Lung (tissue), 11 donors: ENCODE measurements at regions not wholly inside any gene's neighbourhood (a gene's known extent, or its start where the extent isn't known, plus 50 kb on each side); places are given as distances from the start of the nearest gene placed in this dataset.
"Not testable (repeated sequence)": the region's sequence is repeated elsewhere in the genome, so short reads cannot be mapped to it uniquely, and the experiment has no call there.

Experiments
- ATAC-seq: fragments of 200-7000 bp; cut with Tn5 transposase; one replicate; pipeline ENCODE4 v1.9.1; 2020; ENCODE audit warnings: moderate number of reproducible peaks; ENCODE audit not compliant: insufficient read depth, low FRiP score
- DNase-seq, 3 donors: peaks; one replicate each; pipeline ENCODE4 v3.0.0-alpha.2; 2013 to 2017
- H3K27ac ChIP-seq, 2 donors: one replicate each; pipeline ENCODE4 v1.5.1; 2013; ENCODE audit warnings: mild to moderate bottlenecking in 2 of 2, moderate library complexity in 2 of 2, control low read depth in 1 of 2, inconsistent platforms in 1 of 2, low read depth in 1 of 2, low read length in 1 of 2
- H3K27me3 ChIP-seq, 3 donors: one replicate each; pipeline ENCODE4 v1.5.1; 2013; ENCODE audit warnings: low read length in 2 of 3; ENCODE audit not compliant: control insufficient read depth in 3 of 3, insufficient read depth in 3 of 3
- H3K36me3 ChIP-seq, 4 donors: one replicate each; pipeline ENCODE4 v1.5.1; 2013; ENCODE audit warnings: low read length in 4 of 4, mild to moderate bottlenecking in 1 of 4, moderate library complexity in 1 of 4; ENCODE audit not compliant: control insufficient read depth in 4 of 4, insufficient read depth in 4 of 4
- H3K4me1 ChIP-seq, 5 donors: one replicate each; pipeline ENCODE4 v1.5.1; 2013; ENCODE audit warnings: low read length in 5 of 5, mild to moderate bottlenecking in 2 of 5, moderate library complexity in 1 of 5; ENCODE audit not compliant: control insufficient read depth in 5 of 5, insufficient read depth in 5 of 5
- H3K4me3 ChIP-seq: one replicate; pipeline ENCODE4 v1.5.1; 2013; ENCODE audit warnings: mild to moderate bottlenecking, control low read depth, moderate library complexity
- H3K9ac ChIP-seq, 2 donors: one replicate each; pipeline ENCODE4 v1.5.1; 2013; ENCODE audit warnings: low read length in 2 of 2, control low read depth in 1 of 2; ENCODE audit not compliant: insufficient read depth in 1 of 2
- H3K9me3 ChIP-seq, 4 donors: one replicate each; pipeline ENCODE4 v1.5.1; 2013; ENCODE audit warnings: low read length in 3 of 4, mild to moderate bottlenecking in 1 of 4, moderate library complexity in 1 of 4; ENCODE audit not compliant: control insufficient read depth in 4 of 4, insufficient read depth in 3 of 4
- WGBS, 2 donors: extraction: QIAGEN DNeasy Blood & Tissue Kit; methylation state at CpG; one replicate each; pipeline ENCODE4 v1.1.7; 2013; 5-methylcytosine and 5-hydroxymethylcytosine counted together
- TF ChIP-seq, protein P1 (sequence below): IDR thresholded peaks from 2 replicates; pipeline ENCODE4 v1.5.1; 2012; ENCODE audit warnings: mild to moderate bottlenecking; ENCODE audit errors: control extremely low read depth, extremely low read depth
- donor health status: control.
- donor health status: control.
- donor health status: Bipolar disorder and iron deficiency.
- donor health status: healthy.
- donor health status: DM: yes; HTN: yes; CAD: no.

DNA sequence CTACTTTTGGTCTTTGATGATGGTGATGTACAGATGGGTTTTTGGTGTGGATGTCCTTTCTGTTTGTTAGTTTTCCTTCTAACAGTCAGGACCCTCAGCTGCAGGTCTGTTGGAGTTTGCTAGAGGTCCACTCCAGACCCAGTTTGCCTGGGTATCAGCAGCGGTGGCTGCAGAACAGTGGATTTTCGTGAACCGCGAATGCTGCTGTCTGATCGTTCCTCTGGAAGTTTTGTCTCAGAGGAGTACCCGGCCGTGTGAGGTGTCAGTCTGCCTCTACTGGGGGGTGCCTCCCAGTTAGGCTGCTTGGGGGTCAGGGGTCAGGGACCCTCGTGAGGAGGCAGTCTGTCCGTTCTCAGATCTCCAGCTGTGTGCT lies 56.6 kb upstream of the TNFAIP8 start:
- H3K4me3 ChIP-seq, H3K36me3 ChIP-seq, ATAC-seq, H3K27me3 ChIP-seq, H3K9me3 ChIP-seq, DNase-seq, H3K9ac ChIP-seq, H3K27ac ChIP-seq: not testable (repeated sequence)
- 93% methylated on average over 3 to 9 of the region's 9 CpGs for WGBS, 2 donors
- H3K4me1 ChIP-seq = peaks cover 2 to 11% (median 10%) of the 10 kb centered on the region in 5 donors

DNA sequence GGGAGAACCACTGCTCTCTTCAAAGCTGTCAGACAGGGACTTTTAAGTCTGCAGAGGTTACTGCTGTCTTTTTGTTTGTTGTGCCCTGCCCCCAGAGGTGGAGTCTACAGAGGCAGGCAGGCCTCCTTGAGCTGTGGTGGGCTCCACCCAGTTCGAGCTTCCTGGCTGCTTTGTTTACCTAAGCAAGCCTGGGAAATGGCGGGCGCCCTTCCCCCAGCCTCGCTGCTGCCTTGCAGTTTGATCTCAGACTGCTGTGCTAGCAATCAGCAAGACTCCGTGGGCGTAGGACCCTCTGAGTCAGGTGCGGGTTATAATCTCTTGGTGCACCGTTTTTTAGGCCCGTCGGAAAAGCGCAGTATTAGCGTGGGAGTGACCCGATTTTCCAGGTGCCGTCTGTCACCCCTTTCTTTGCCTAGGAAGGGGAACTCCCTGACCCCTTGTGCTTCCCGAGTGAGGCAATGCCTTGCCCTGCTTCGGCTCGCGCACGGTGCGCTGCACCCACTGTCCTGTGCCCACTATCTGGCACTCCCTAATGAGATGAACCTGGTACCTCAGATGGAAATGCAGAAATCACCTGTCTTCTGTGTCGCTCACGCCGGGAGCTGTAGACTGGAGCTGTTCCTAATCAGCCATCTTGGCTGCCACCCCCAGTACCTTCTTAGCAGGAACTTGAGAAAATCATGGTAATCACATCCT lies 56.1 kb upstream of the TNFAIP8 start:
- not testable (repeated sequence) for H3K4me3 ChIP-seq, DNase-seq, H3K27me3 ChIP-seq, H3K9ac ChIP-seq, H3K9me3 ChIP-seq, H3K36me3 ChIP-seq, ATAC-seq, H3K27ac ChIP-seq
- WGBS, 2 donors = 84 to 89% methylated on average over 23 of the region's 23 CpGs
- H3K4me1 ChIP-seq = peaks cover 2 to 14% (median 11%) of the 10 kb centered on the region in 5 donors

DNA sequence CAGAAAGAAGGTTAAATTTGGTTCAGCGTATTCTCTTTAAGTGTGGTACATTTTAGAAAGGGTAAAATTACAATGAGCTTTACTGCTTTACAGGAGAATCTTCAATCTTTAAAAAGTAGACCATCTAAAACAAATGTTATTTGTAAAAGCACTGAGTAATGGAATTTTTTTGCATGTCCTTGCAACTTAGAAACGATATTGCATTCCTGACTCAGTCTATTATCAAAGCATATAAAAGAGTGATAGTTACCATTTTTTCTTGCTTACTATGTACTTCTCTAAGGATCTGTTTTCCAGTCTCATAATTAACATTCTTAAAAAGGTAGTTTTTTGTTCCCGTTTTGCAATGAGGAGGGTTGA lies 55.5 kb upstream of the TNFAIP8 start:
- TF ChIP-seq, protein P1, sequence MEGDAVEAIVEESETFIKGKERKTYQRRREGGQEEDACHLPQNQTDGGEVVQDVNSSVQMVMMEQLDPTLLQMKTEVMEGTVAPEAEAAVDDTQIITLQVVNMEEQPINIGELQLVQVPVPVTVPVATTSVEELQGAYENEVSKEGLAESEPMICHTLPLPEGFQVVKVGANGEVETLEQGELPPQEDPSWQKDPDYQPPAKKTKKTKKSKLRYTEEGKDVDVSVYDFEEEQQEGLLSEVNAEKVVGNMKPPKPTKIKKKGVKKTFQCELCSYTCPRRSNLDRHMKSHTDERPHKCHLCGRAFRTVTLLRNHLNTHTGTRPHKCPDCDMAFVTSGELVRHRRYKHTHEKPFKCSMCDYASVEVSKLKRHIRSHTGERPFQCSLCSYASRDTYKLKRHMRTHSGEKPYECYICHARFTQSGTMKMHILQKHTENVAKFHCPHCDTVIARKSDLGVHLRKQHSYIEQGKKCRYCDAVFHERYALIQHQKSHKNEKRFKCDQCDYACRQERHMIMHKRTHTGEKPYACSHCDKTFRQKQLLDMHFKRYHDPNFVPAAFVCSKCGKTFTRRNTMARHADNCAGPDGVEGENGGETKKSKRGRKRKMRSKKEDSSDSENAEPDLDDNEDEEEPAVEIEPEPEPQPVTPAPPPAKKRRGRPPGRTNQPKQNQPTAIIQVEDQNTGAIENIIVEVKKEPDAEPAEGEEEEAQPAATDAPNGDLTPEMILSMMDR = no peak
- no peaks in the 10 kb centered on the region for H3K9me3 ChIP-seq
- H3K27me3 ChIP-seq = no peaks in the 10 kb centered on the region
- H3K9ac ChIP-seq = no peak overlapping the region
- no peak for ATAC-seq
- H3K27ac ChIP-seq = no peak overlapping the region
- WGBS, 2 donors = 82 to 86% methylated on average over 3 of the region's 3 CpGs
- peaks cover 2 to 14% (median 11%) of the 10 kb centered on the region in 5 donors for H3K4me1 ChIP-seq
- H3K4me3 ChIP-seq = no peak overlapping the region
- DNase-seq = no peak
- no peaks in the 10 kb centered on the region for H3K36me3 ChIP-seq

GRCh38 chr5:119301210-119301609 lies 54.6 kb upstream of the TNFAIP8 start:
- H3K36me3 ChIP-seq = no peaks in the 10 kb centered on the region
- WGBS, 2 donors = 95 to 96% methylated on average over 2 of the region's 2 CpGs

More at GRCh38 chr5:119301210-119301609, 54.6 kb upstream of the TNFAIP8 start:
- Histone ChIP-seq H3K27me3 (no peaks in the 10 kb centered on the region), H3K27ac (no peak overlapping the region), H3K9me3 (no peaks in the 10 kb centered on the region), H3K4me3 (no peak overlapping the region), H3K9ac (no peak overlapping the region), H3K4me1 (peaks cover 2 to 14% (median 11%) of the 10 kb centered on the region in 5 donors)
- ATAC-seq (no peak), DNase-seq (no peak)
- TF ChIP-seq, protein P1 = no peak
